Small intestine (tissue), 7 donors: ENCODE measurements at regions not wholly inside any gene's neighbourhood (a gene's known extent, or its start where the extent isn't known, plus 50 kb on each side); places are given as distances from the start of the nearest gene placed in this dataset.
"Not testable (repeated sequence)": the region's sequence is repeated elsewhere in the genome, so short reads cannot be mapped to it uniquely, and the experiment has no call there.

ENCODE experiments used
- DNase-seq, 2 donors: peaks; one replicate each; pipeline versions ENCODE4 v3.0.0 to v3.0.0-alpha.2; 2013
- FAIRE-seq: peaks from 2 replicates; lab custom pipeline; 2012; peaks lifted over from hg19 to GRCh38; lab: Jason Lieb, UNC
- H3K27ac ChIP-seq, 3 donors: one replicate each; pipeline ENCODE4 v1.5.1; 2013; ENCODE audit warnings: low read length in 2 of 3, mild to moderate bottlenecking in 2 of 3, control low read depth in 1 of 3, inconsistent platforms in 1 of 3, low read depth in 1 of 3, moderate library complexity in 1 of 3
- H3K27me3 ChIP-seq, 3 donors: one replicate each; pipeline ENCODE4 v1.6.1; 2013; ENCODE audit warnings: low read length in 3 of 3, inconsistent platforms in 1 of 3; ENCODE audit not compliant: control insufficient read depth in 3 of 3, insufficient read depth in 3 of 3
- H3K36me3 ChIP-seq, 3 donors: one replicate each; pipeline ENCODE4 v1.6.1; 2013; ENCODE audit warnings: low read length in 3 of 3, inconsistent platforms in 1 of 3, low read depth in 1 of 3, mild to moderate bottlenecking in 1 of 3, moderate library complexity in 1 of 3; ENCODE audit not compliant: control insufficient read depth in 3 of 3, insufficient read depth in 2 of 3
- H3K4me1 ChIP-seq, 3 donors: one replicate each; pipeline ENCODE4 v1.6.1; 2013; ENCODE audit warnings: low read length in 2 of 3, inconsistent platforms in 1 of 3, low read depth in 1 of 3, mild to moderate bottlenecking in 1 of 3, moderate library complexity in 1 of 3; ENCODE audit not compliant: control insufficient read depth in 3 of 3, insufficient read depth in 2 of 3
- H3K4me3 ChIP-seq, 3 donors: one replicate each; pipeline ENCODE4 v1.5.1; 2013; ENCODE audit warnings: low read length in 3 of 3, control low read depth in 1 of 3, inconsistent platforms in 1 of 3, low read depth in 1 of 3, mild to moderate bottlenecking in 1 of 3, moderate library complexity in 1 of 3
- H3K9me3 ChIP-seq, 2 donors: one replicate each; pipeline ENCODE4 v1.6.1; 2013; ENCODE audit warnings: low read depth in 1 of 2, low read length in 1 of 2; ENCODE audit not compliant: control insufficient read depth in 2 of 2, insufficient read depth in 1 of 2
- WGBS, 3 donors: extraction: QIAGEN DNeasy Blood & Tissue Kit; methylation state at CpG; one replicate each; pipeline ENCODE4 v1.1.7; 2013; 5-methylcytosine and 5-hydroxymethylcytosine counted together
- donor health status: healthy with polysubstance abuse.
- donor health status: control.
- donor health status: control.
- donor health status: Bipolar disorder and iron deficiency.
- donor health status: healthy.

DNA sequence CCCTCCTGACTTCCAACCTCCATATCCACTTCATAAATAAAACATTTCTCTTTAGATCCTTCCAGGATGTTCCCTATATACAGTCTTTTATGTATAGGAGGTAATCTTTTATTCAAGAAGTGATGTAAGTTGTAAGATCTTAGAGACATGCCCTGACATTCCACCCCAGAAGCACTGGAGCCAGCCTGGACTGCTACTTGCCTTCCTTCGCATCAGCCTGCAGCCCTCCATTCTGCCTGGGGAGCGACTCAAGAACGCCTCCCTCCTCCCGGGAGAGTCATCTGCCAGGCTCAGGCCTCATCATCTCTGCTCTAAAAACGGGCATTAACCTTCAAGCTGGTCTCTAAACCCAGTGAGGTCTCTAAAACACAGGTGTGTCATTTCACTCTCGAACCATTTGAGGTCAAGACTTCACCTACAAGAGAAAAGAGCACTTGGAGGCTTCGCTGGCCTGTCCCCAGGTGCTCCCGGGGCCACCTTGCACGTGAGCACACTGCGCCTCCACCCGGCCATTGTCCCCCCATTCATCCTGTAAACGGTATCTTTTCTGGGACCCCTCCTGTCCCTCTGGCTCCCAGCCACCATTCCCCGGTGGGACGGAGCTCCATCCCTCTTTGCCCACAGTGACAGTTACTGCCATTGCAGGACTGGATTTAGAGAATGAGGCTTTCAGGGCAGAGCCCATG lies 107.5 kb upstream of the PDE10A start:
- FAIRE-seq (no peak), DNase-seq (no peak)
- Histone ChIP-seq H3K36me3 (no peaks in the 10 kb centered on the region), H3K27ac (no peak overlapping the region), H3K9me3 (no peaks in the 10 kb centered on the region), H3K4me3 (no peak overlapping the region), H3K27me3 (peaks cover 0 to 4% (median 4%) of the 10 kb centered on the region in 3 donors), H3K4me1 (no peaks in the 10 kb centered on the region)
- 85 to 86% (median 85%) methylated on average over 14 of the region's 14 CpGs for WGBS, 3 donors

DNA sequence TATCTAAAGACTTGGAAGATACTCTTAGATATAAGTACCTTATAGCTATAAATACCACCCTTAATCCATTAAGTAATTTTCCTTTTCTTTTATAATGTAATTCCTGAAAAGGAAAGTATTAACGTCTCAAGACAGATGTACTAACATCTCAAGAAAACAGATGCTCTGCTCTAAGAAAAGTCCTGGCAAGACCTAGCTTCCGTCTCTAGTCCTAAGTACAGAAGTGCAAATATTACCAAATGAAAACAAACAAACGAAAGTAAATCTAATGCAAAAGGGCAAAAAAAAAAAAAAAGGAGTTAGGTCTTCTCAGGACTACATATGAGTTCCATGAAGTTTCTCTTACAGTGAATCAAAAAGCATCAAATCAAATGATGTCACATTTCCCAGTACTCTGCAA lies 106.8 kb upstream of the PDE10A start:
- Histone ChIP-seq H3K27me3 (no peaks in the 10 kb centered on the region), H3K4me1 (no peaks in the 10 kb centered on the region), H3K36me3 (no peaks in the 10 kb centered on the region), H3K27ac (no peak overlapping the region), H3K4me3 (no peak overlapping the region), H3K9me3 (no peaks in the 10 kb centered on the region)
- 38 to 46% (median 43%) methylated on average over 3 of the region's 3 CpGs for WGBS, 3 donors
- DNase-seq (no peak), FAIRE-seq (no peak)

DNA sequence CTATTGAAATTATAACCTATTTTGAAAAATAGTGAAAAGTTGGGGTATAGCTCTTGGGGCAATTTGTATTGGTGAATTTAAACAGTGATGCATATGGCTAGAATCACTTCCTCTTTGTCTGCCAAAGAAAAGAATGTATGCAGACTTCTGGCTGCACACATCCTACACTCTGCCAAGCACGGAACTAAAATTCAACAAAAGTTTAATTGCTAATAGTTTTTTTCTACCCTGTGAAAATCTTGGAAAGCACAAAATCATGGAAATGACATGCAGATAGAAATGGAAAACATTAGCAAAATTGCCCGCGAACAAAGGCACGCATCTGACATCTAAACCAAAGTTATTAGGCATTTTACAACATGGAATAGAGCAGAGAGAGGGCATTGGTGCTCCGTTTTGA lies 106.4 kb upstream of the PDE10A start:
- Histone ChIP-seq H3K27me3 (no peaks in the 10 kb centered on the region), H3K4me1 (no peaks in the 10 kb centered on the region), H3K9me3 (no peaks in the 10 kb centered on the region), H3K36me3 (no peaks in the 10 kb centered on the region), H3K27ac (no peak overlapping the region), H3K4me3 (no peak overlapping the region)
- WGBS, 3 donors, result 65 to 75% (median 75%) methylated on average over 5 of the region's 5 CpGs
- FAIRE-seq (no peak), DNase-seq (no peak)

DNA sequence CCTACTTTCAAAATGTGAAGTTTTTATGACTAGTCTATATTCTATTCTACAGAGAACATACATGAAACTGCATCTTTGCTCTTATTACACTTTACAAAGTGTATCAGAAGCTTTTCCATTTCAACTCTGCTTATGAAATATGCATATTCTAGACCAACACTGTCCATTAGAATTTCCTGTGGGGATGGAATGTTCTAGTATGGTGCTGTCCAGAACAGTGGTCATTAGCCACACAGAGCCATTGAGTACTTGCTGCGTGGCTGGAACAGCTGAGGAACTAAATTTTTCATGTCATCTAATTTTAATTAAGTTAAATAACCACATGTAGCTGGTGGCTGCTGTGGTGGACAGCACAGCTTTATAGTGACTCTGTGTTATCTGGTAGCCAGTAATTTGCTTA lies 105.9 kb upstream of the PDE10A start:
- H3K36me3 ChIP-seq, result no peaks in the 10 kb centered on the region
- no peak overlapping the region for H3K4me3 ChIP-seq
- no peaks in the 10 kb centered on the region for H3K27me3 ChIP-seq
- no peak for DNase-seq
- WGBS, 3 donors, result 44 to 80% (median 70%) methylated on average over 1 of the region's 1 CpG
- no peaks in the 10 kb centered on the region for H3K9me3 ChIP-seq
- no peak overlapping the region for H3K27ac ChIP-seq
- no peaks in the 10 kb centered on the region for H3K4me1 ChIP-seq
- no peak for FAIRE-seq

- Histone ChIP-seq H3K27ac (no peak overlapping the region), H3K36me3 (no peaks in the 10 kb centered on the region), H3K4me1 (no peaks in the 10 kb centered on the region), H3K4me3 (no peak overlapping the region), H3K27me3 (no peaks in the 10 kb centered on the region), H3K9me3 (no peaks in the 10 kb centered on the region)
- 56 to 73% (median 62%) methylated on average over 3 of the region's 3 CpGs for WGBS, 3 donors
- DNase-seq (no peak), FAIRE-seq (no peak)
These were observed 104.2 kb upstream of the PDE10A start for GRCh38 chr6:165767228-165767627.

DNA sequence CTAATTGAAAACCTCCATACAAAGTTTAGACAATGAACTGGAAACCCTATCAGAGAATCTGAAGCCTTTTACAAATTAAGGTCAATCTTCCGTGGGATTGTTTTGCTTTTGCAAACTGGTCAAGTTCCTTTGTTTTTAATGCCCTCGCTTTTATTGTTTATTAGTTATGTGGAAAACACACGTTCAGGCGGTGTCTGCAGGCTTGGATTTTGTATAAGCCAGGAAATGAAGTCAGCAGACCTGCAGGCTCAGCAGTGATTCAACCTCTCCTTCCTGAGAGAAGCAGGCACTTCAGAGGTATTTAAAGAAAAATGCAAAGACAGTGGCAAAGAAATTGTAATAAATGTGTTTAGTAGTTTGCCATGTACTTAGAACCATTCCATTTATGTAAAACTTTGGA lies 103.4 kb upstream of the PDE10A start:
- Histone ChIP-seq H3K27me3 (no peaks in the 10 kb centered on the region), H3K4me3 (no peak overlapping the region), H3K9me3 (no peaks in the 10 kb centered on the region), H3K4me1 (no peaks in the 10 kb centered on the region), H3K27ac (no peak overlapping the region), H3K36me3 (no peaks in the 10 kb centered on the region)
- FAIRE-seq (no peak), DNase-seq (no peak)
- 35 to 59% (median 56%) methylated on average over 4 of the region's 4 CpGs for WGBS, 3 donors

GRCh38 chr6:165766026-165766425 lies 103.0 kb upstream of the PDE10A start:
- 83 to 94% (median 86%) methylated on average over 7 of the region's 7 CpGs for WGBS, 3 donors
- H3K36me3 ChIP-seq, result no peaks in the 10 kb centered on the region
- no peaks in the 10 kb centered on the region for H3K9me3 ChIP-seq
- FAIRE-seq (no peak), DNase-seq (no peak)
- H3K27me3 ChIP-seq, result no peaks in the 10 kb centered on the region
- no peaks in the 10 kb centered on the region for H3K4me1 ChIP-seq
- no peak overlapping the region for H3K4me3 ChIP-seq
- H3K27ac ChIP-seq, result no peak overlapping the region

GRCh38 chr6:165765256-165765655 lies 102.2 kb upstream of the PDE10A start:
- 82 to 92% (median 89%) methylated on average over 12 to 33 of the region's 33 CpGs for WGBS, 3 donors
- H3K27me3 ChIP-seq, H3K4me1 ChIP-seq, H3K9me3 ChIP-seq, H3K36me3 ChIP-seq, FAIRE-seq, H3K27ac ChIP-seq, DNase-seq, H3K4me3 ChIP-seq: not testable (repeated sequence)

DNA sequence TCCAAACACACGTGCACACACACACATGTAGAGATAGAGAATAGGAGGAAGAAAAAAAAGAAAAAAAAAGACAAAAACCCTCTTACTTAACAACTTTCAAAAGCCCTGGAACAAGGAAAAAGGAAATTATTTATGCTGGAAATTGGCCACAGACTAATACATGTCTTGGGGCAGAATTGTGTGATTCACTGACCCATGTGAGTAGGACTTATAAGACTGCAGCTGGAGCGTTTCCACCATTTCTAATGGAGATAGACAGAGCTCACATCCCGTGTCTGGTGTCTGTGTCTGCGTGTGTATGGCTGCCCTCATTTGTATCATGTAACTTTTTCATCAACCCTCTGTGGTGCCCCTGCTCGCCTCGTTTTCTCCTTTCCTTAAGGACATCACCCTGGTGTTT lies 99.8 kb upstream of the PDE10A start:
- no peaks in the 10 kb centered on the region for H3K27me3 ChIP-seq
- no peaks in the 10 kb centered on the region for H3K36me3 ChIP-seq
- DNase-seq (no peak), FAIRE-seq (no peak)
- H3K9me3 ChIP-seq, result no peaks in the 10 kb centered on the region
- H3K27ac ChIP-seq, result no peak overlapping the region
- 75 to 88% (median 81%) methylated on average over 6 of the region's 6 CpGs for WGBS, 3 donors
- no peak overlapping the region for H3K4me3 ChIP-seq
- H3K4me1 ChIP-seq, result no peaks in the 10 kb centered on the region
